Stimulated activated naive B cell treated with anti-CD40 and anti-IgM and Interleukin-4, amounts not matched to agents 10 μg/mL and 1 μg/mL and 100 μg/mL, for 72 hours (primary cell): ENCODE measurements at regions not wholly inside any gene's neighbourhood (a gene's known extent, or its start where the extent isn't known, plus 50 kb on each side); places are given as distances from the start of the nearest gene placed in this dataset.

Source experiments
- ATAC-seq, 2 donors: fragments of 150-1000 bp; cut with Tn5 transposase; replicated peaks; 2 replicates each; pipeline ENCODE4 v1.10.0; 2021; ENCODE audit warnings: moderate library complexity in 1 of 2
- DNase-seq: peaks from one replicate; pipeline ENCODE4 v3.0.0; 2021
- H3K27ac Mint-ChIP-seq: one replicate; pipeline ENCODE4 v1.8.0; 2022; ENCODE audit warnings: mild to moderate bottlenecking, mixed read lengths
- H3K27me3 Mint-ChIP-seq, 2 donors: one replicate each; pipeline ENCODE4 v1.8.0; 2022; ENCODE audit warnings: mixed read lengths in 2 of 2
- H3K36me3 Mint-ChIP-seq, 2 donors: one replicate each; pipeline ENCODE4 v1.8.0; 2022; ENCODE audit warnings: mixed read lengths in 2 of 2, mild to moderate bottlenecking in 1 of 2
- H3K4me1 Mint-ChIP-seq, 2 donors: one replicate each; pipeline ENCODE4 v1.8.0; 2022; ENCODE audit warnings: mixed read lengths in 2 of 2, mild to moderate bottlenecking in 1 of 2
- H3K4me3 Mint-ChIP-seq, 2 donors: one replicate each; pipeline ENCODE4 v1.8.0; 2022; ENCODE audit warnings: mild to moderate bottlenecking in 2 of 2, mixed read lengths in 2 of 2, moderate library complexity in 1 of 2
- H3K9me3 Mint-ChIP-seq, 2 donors: one replicate each; pipeline ENCODE4 v1.8.0; 2022; ENCODE audit warnings: mixed read lengths in 2 of 2, mild to moderate bottlenecking in 1 of 2

GRCh38 chr12:77116277-77116676 lies 50.9 kb upstream of the E2F7 start:
- Mint-ChIP-seq H3K27me3 (no peaks in the 10 kb centered on the region), H3K9me3 (peaks cover 2 to 4% of the 10 kb centered on the region in 2 donors), H3K27ac (no peak overlapping the region), H3K4me1 (no peaks in the 10 kb centered on the region), H3K36me3 (peaks cover under 1 to 3% of the 10 kb centered on the region in 2 donors), H3K4me3 (no peak overlapping the region)
- ATAC-seq, result no peak
- DNase-seq, result no peak

DNA sequence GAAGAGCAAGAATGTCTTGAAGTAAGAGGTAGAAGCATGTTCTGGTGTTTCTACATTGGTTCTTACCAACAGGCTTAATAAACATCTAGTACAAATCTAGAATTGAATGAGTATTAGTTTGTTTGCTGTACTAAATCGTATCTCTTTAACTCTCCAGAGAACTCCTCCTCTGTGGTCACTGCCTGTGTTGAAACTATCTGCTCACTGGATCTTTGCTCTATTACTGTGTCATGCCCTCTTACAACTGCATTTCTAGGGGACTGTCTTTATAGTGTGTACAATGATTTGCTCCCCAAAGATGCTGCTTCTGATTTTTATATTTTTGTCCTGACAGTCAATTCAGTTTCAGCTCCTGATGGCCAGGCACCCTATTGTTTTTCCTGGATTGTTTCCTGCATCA lies 50.1 kb upstream of the E2F7 start:
- no peak overlapping the region for H3K27ac Mint-ChIP-seq
- no peaks in the 10 kb centered on the region for H3K4me1 Mint-ChIP-seq
- H3K4me3 Mint-ChIP-seq, result no peak overlapping the region
- H3K36me3 Mint-ChIP-seq, result peaks cover 2 to 6% of the 10 kb centered on the region in 2 donors
- DNase-seq (no peak), ATAC-seq (no peak)
- peaks cover 5 to 10% of the 10 kb centered on the region in 2 donors for H3K9me3 Mint-ChIP-seq
- no peaks in the 10 kb centered on the region for H3K27me3 Mint-ChIP-seq
